ENCODE measurements at regions not wholly inside any gene's neighbourhood (a gene's known extent, or its start where the extent isn't known, plus 50 kb on each side); places are given as distances from the start of the nearest gene placed in this dataset.

DNA sequence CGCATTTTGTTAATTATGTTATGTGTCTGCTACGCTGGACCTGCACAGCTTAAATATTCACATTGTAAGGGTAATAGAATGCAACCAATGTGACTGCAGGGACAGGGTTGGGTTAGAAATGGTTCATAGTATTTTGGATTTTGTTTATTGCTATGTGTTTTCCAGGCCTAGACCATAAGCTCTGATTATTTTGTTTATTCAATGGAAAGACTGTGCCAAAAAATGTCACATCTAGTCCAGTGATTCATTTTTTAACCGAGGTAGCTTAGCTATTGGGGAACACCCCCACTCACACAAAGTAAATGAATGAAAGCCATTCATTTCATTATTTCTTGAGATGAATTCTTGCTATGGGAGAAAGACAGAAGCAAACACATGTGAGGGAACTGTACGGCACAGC is 516.5 kb upstream of the ANKRD30A start:
- peak overlapping the region in 2 of 4 donors; percentile 25 to 50 for H3K27ac ChIP-seq
- peaks cover 0 to 15% (median 0%) of the 10 kb centered on the region in 4 donors for H3K4me1 ChIP-seq
- H3K27me3 ChIP-seq, result no peaks in the 10 kb centered on the region
- H3K4me3 ChIP-seq, result no peak overlapping the region
- TF ChIP-seq EP300 (IDR thresholded peaks at IDR 0.05) (no peak), POLR2A (IDR thresholded peaks at IDR 0.05) (no peak)
- TF ChIP-seq, protein P1, sequence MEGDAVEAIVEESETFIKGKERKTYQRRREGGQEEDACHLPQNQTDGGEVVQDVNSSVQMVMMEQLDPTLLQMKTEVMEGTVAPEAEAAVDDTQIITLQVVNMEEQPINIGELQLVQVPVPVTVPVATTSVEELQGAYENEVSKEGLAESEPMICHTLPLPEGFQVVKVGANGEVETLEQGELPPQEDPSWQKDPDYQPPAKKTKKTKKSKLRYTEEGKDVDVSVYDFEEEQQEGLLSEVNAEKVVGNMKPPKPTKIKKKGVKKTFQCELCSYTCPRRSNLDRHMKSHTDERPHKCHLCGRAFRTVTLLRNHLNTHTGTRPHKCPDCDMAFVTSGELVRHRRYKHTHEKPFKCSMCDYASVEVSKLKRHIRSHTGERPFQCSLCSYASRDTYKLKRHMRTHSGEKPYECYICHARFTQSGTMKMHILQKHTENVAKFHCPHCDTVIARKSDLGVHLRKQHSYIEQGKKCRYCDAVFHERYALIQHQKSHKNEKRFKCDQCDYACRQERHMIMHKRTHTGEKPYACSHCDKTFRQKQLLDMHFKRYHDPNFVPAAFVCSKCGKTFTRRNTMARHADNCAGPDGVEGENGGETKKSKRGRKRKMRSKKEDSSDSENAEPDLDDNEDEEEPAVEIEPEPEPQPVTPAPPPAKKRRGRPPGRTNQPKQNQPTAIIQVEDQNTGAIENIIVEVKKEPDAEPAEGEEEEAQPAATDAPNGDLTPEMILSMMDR (IDR thresholded peaks at IDR 0.05), result no peak
- H3K9me3 ChIP-seq, result no peaks in the 10 kb centered on the region
- H3K36me3 ChIP-seq, result no peaks in the 10 kb centered on the region
- 39 to 40% methylated on average over 4 of the region's 4 CpGs for WGBS, 2 donors
- no peak for DNase-seq (ENCODE audit: low spot score in 2 of 2)

DNA sequence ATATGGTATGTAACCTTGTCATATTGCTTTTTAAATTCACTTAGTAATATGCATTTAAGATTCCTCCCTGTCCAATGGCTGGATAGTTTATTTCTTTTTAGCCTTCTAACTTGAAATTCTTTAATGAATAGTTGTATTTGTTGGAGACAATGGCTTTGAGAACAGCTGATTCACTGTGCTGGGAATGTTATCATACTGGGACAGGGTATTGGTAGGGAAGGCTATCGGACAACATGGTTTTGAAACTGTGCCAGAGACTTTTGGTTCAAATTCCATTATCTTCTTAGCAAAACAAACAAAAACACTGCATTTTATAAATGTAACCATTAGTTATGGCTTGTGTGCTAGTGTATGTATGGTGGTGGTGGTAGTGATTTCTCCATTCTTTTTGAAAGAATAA is 517.1 kb upstream of the ANKRD30A start:
- no peak overlapping the region for H3K27ac ChIP-seq
- WGBS, 2 donors, result 19 to 23% methylated on average over 1 of the region's 1 CpG

DNA sequence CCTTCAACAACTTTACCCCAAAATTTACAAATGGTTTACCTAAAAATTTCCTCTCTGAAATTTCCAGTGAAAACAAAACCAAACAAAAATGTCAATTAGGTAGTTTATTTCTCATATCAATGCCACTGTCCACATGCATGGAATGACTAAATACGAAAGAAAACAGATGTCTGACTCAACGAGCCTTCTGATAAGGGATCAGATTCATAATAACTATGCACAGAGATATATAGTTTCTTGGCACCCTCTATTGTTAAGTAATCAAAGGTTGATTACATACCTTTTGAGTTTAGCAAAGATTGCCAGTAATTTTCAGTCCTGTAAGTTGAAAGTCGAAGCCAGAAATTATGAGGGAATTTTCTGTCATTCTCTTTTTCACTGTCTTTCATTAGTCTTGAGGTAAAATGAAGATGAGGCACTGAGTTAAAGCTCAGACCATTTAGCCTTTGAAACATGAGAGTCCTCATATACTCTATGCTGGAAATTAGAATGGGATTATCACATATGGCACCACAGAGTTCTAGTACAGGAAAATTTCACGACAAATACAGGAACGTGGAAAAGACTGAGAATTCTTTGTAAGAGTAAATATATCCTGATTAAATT is 519.1 kb upstream of the ANKRD30A start:
- 79 to 80% methylated on average over 5 of the region's 5 CpGs for WGBS, 2 donors
- TF ChIP-seq POLR2A (IDR thresholded peaks at IDR 0.05), result no peak
- TF ChIP-seq, protein P1 (IDR thresholded peaks at IDR 0.05), result no peak
- TF ChIP-seq EP300 (IDR thresholded peaks at IDR 0.05), result no peak
- no peak overlapping the region for H3K4me3 ChIP-seq
- no peak for DNase-seq (ENCODE audit: low spot score in 2 of 2)
- no peaks in the 10 kb centered on the region for H3K9me3 ChIP-seq
- no peaks in the 10 kb centered on the region for H3K27me3 ChIP-seq
- H3K4me1 ChIP-seq, result peaks cover 0 to 23% (median 0%) of the 10 kb centered on the region in 4 donors
- no peaks in the 10 kb centered on the region for H3K36me3 ChIP-seq
- H3K27ac ChIP-seq, result no peak overlapping the region

More for the DNA sequence above, 517.1 kb upstream of the ANKRD30A start:
- Histone ChIP-seq H3K27me3 (no peaks in the 10 kb centered on the region), H3K9me3 (no peaks in the 10 kb centered on the region), H3K4me3 (no peak overlapping the region), H3K4me1 (peaks cover 0 to 15% (median 0%) of the 10 kb centered on the region in 4 donors), H3K36me3 (no peaks in the 10 kb centered on the region)
- DNase-seq (ENCODE audit: low spot score in 2 of 2), result no peak
- no peak for TF ChIP-seq EP300 (IDR thresholded peaks at IDR 0.05)

DNA sequence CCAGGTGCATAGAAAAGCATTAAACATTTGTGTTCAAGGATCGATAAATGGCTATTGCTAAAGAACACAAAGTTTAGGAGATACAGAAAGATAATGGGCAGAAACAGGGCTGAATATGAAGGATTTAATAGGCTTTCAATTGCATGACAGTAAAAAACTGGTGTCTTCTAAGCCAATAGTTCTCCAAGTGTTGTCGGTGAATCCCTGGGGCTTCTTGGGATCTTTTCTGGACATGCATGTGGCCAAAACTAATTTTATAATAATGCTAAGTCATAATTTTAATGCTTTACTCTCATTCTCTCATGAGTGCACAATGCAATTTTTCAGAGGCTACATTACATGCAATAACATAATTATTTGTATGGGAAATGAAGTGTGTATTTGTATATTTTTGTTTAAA is 521.1 kb upstream of the ANKRD30A start:
- H3K27ac ChIP-seq, result no peak overlapping the region
- no peak overlapping the region for H3K4me3 ChIP-seq
- H3K36me3 ChIP-seq, result no peaks in the 10 kb centered on the region
- DNase-seq (ENCODE audit: low spot score in 2 of 2), result no peak
- WGBS, 2 donors, result 72 to 80% methylated on average over 2 of the region's 2 CpGs
- H3K9me3 ChIP-seq, result no peaks in the 10 kb centered on the region
- TF ChIP-seq POLR2A (IDR thresholded peaks at IDR 0.05) (no peak), EP300 (IDR thresholded peaks at IDR 0.05) (no peak)
- TF ChIP-seq, protein P1 (IDR thresholded peaks at IDR 0.05), result no peak
- no peaks in the 10 kb centered on the region for H3K27me3 ChIP-seq
- H3K4me1 ChIP-seq, result peaks cover 0 to 20% (median 0%) of the 10 kb centered on the region in 4 donors

DNA sequence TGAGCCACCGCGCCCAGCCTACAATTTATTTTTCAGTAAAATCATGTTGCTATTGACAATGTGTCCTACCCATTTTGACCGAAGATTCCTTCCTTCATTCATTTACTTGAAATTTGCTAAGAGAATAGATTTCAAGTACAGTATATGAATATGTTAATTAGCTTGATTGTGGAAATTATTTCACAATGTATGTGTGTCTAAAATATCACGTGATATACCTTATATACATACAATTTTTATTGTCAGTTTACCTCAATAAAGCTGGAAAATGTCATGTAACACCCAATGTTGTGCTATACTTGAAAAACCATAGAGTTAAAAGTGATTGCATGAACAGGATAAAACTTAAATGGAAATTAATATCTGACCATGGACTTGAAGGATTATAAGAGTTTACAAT is 521.7 kb upstream of the ANKRD30A start:
- Histone ChIP-seq H3K4me3 (no peak overlapping the region), H3K27ac (no peak overlapping the region), H3K9me3 (no peaks in the 10 kb centered on the region), H3K27me3 (no peaks in the 10 kb centered on the region), H3K36me3 (no peaks in the 10 kb centered on the region), H3K4me1 (peaks cover 0 to 14% (median 0%) of the 10 kb centered on the region in 4 donors)
- WGBS, 2 donors, result 94 to 98% methylated on average over 4 of the region's 4 CpGs
- TF ChIP-seq POLR2A (IDR thresholded peaks at IDR 0.05) (no peak), EP300 (IDR thresholded peaks at IDR 0.05) (no peak)
- TF ChIP-seq, protein P1 (IDR thresholded peaks at IDR 0.05), result no peak
- DNase-seq (ENCODE audit: low spot score in 2 of 2), result no peak
